ENCODE measurements at regions not wholly inside any gene's neighbourhood (a gene's known extent, or its start where the extent isn't known, plus 50 kb on each side); places are given as distances from the start of the nearest gene placed in this dataset.

DNA sequence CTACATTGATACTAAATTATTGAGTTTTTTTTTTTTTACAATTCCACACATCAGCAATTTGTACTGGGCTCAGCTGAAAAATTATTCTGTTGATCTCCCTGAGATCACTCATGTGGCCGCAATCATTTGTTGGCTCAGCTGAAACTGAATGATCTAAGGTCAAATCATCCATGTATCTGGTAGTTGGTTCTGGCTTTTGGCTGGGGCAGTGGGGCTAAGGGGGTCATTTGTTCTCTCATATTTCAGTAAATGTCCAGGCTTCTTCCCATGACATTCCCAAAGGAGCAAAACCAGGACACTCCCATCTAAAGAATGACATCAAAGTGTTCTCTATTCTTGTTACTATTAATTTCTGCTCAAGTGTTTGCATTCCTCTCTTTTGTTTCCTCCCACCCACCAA is 806.7 kb upstream of the ADGRL2 start:
- TF ChIP-seq, protein P1, sequence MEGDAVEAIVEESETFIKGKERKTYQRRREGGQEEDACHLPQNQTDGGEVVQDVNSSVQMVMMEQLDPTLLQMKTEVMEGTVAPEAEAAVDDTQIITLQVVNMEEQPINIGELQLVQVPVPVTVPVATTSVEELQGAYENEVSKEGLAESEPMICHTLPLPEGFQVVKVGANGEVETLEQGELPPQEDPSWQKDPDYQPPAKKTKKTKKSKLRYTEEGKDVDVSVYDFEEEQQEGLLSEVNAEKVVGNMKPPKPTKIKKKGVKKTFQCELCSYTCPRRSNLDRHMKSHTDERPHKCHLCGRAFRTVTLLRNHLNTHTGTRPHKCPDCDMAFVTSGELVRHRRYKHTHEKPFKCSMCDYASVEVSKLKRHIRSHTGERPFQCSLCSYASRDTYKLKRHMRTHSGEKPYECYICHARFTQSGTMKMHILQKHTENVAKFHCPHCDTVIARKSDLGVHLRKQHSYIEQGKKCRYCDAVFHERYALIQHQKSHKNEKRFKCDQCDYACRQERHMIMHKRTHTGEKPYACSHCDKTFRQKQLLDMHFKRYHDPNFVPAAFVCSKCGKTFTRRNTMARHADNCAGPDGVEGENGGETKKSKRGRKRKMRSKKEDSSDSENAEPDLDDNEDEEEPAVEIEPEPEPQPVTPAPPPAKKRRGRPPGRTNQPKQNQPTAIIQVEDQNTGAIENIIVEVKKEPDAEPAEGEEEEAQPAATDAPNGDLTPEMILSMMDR (IDR thresholded peaks at IDR 0.05): no peak
- no peak for TF ChIP-seq POLR2A (IDR thresholded peaks at IDR 0.05)
